SK-N-SH (cell line): ENCODE measurements at regions not wholly inside any gene's neighbourhood (a gene's known extent, or its start where the extent isn't known, plus 50 kb on each side); places are given as distances from the start of the nearest gene placed in this dataset.
"Not testable (repeated sequence)": the region's sequence is repeated elsewhere in the genome, so short reads cannot be mapped to it uniquely, and the experiment has no call there.

Experiments
- CTCF ChIA-PET: fragments of 300-600, 350-600 bp; formaldehyde crosslinking; extraction: SDS; loops from one replicate; lab custom pipeline; 2021; lab: Yijun Ruan, JAX
- POLR2A ChIA-PET: fragments of 350-600 bp; sonication (Branson Sonifier 250); formaldehyde crosslinking; extraction: SDS; loops from one replicate; lab custom pipeline; 2020; ENCODE audit warnings: antibody characterized with exemption, inconsistent platforms; lab: Yijun Ruan, JAX
- DNase-seq: peaks from one replicate; pipeline ENCODE4 v3.0.0; 2012
- H2AFZ ChIP-seq: fragments of 200-600 bp; sonication (generic); 2 replicates; pipeline ENCODE4 v1.8.1; 2016; ENCODE audit warnings: antibody characterized with exemption, mild to moderate bottlenecking, low read depth
- H3F3A ChIP-seq: fragments of 200-600 bp; sonication (generic); replicated peaks from 2 replicates; pipeline ENCODE3; 2016; ENCODE audit warnings: antibody characterized with exemption, mild to moderate bottlenecking; ENCODE audit not compliant: insufficient read depth
- H3K27ac ChIP-seq, 2 experiments: fragments of 200-500 bp in 1 of 2; fragments of 200-600 bp in 1 of 2; sonication (Bioruptor generic) in 1 of 2; sonication (generic), shearing (Covaris generic) in 1 of 2; 2 replicates each; pipeline versions ENCODE4 v1.5.1 to v1.6.1; 2014 to 2016; ENCODE audit warnings: low read depth in 2 of 2, inconsistent platforms in 1 of 2, low read length in 1 of 2, mild to moderate bottlenecking in 1 of 2, mixed read lengths in 1 of 2
- H3K27me3 ChIP-seq: fragments of 200-600 bp; sonication (generic), shearing (Covaris generic); 2 replicates; pipeline ENCODE4 v1.6.1; 2016; ENCODE audit warnings: mixed run types; ENCODE audit not compliant: insufficient read depth
- H3K36me3 ChIP-seq, 2 experiments: fragments of 200-500 bp in 1 of 2; fragments of 200-600 bp in 1 of 2; sonication (Bioruptor generic) in 1 of 2; sonication (generic) in 1 of 2; replicated peaks in 1 of 2; 2 replicates each; pipeline versions ENCODE3 to v1.5.1; 2014 to 2016; ENCODE audit warnings: low read length in 1 of 2, mild to moderate bottlenecking in 1 of 2; ENCODE audit not compliant: insufficient read depth in 2 of 2, control insufficient read depth in 1 of 2
- H3K4me1 ChIP-seq, 2 experiments: fragments of 200-500 bp in 1 of 2; fragments of 200-600 bp in 1 of 2; sonication (Bioruptor generic) in 1 of 2; sonication (generic), shearing (Covaris generic) in 1 of 2; 2 replicates each; pipeline versions ENCODE4 v1.5.1 to v1.6.1; 2014 to 2016; ENCODE audit warnings: low read depth in 1 of 2, low read length in 1 of 2, mixed run types in 1 of 2; ENCODE audit not compliant: insufficient read depth in 2 of 2, control insufficient read depth in 1 of 2
- H3K4me2 ChIP-seq: fragments of 200-600 bp; sonication (generic), shearing (Covaris generic); 2 replicates; pipeline ENCODE4 v1.6.1; 2017; ENCODE audit warnings: mixed run types
- H3K4me3 ChIP-seq, 2 experiments: fragments of 200-500 bp in 1 of 2; fragments of 200-600 bp in 1 of 2; sonication (Bioruptor generic) in 1 of 2; sonication (generic), shearing (Covaris generic) in 1 of 2; 2 replicates each; pipeline versions ENCODE4 v1.5.1 to v1.8.1; 2014 to 2016; ENCODE audit warnings: low read depth in 2 of 2, inconsistent platforms in 1 of 2, low read length in 1 of 2, mild to moderate bottlenecking in 1 of 2, mixed read lengths in 1 of 2, moderate library complexity in 1 of 2
- H3K79me2 ChIP-seq: fragments of 200-600 bp; sonication (generic); 2 replicates; pipeline ENCODE4 v1.8.1; 2017; ENCODE audit warnings: mild to moderate bottlenecking; ENCODE audit not compliant: insufficient read depth
- H3K9ac ChIP-seq: fragments of 200-600 bp; sonication (generic); 2 replicates; pipeline ENCODE4 v1.6.1; 2017; ENCODE audit warnings: mixed run types
- H3K9me2 ChIP-seq: fragments of 200-600 bp; sonication (generic); 2 replicates; pipeline ENCODE4 v1.6.1; 2017; ENCODE audit warnings: mixed run types
- H3K9me3 ChIP-seq: fragments of 200-600 bp; sonication (generic); 2 replicates; pipeline ENCODE4 v1.6.1; 2017; ENCODE audit warnings: mixed run types, mild to moderate bottlenecking, moderate library complexity
- H4K20me1 ChIP-seq: fragments of 200-600 bp; sonication (generic); 2 replicates; pipeline ENCODE4 v1.6.1; 2017; ENCODE audit warnings: mild to moderate bottlenecking, mixed run types; ENCODE audit not compliant: insufficient read depth
- ELF1 ChIP-seq: IDR thresholded peaks from 2 replicates; pipeline ENCODE4 v1.4.0; 2012
- MXI1 ChIP-seq: IDR thresholded peaks from 2 replicates; pipeline ENCODE4 v1.6.1; 2012; ENCODE audit warnings: mild to moderate bottlenecking, low read depth, low read length, improper control_type of control experiment
- NRF1 ChIP-seq: IDR thresholded peaks from 2 replicates; pipeline ENCODE4 v1.6.1; 2012; ENCODE audit warnings: low read depth, mild to moderate bottlenecking, low read length
- POLR2AphosphoS5 ChIP-seq: IDR thresholded peaks from 2 replicates; pipeline ENCODE4 v1.6.1; 2012; ENCODE audit warnings: low read depth, low read length
- RFX5 ChIP-seq: IDR thresholded peaks from 2 replicates; pipeline ENCODE4 v1.6.1; 2012; ENCODE audit warnings: mild to moderate bottlenecking, improper control_type of control experiment, low read length
- YY1 ChIP-seq: IDR thresholded peaks from 2 replicates; pipeline ENCODE4 v1.4.0; 2012; ENCODE audit warnings: low read depth, mild to moderate bottlenecking
- WGBS: methylation state at CpG from one replicate; pipeline ENCODE4 v1.1.6; 2017; ENCODE audit warnings: low lambda C conversion rate; 5-methylcytosine and 5-hydroxymethylcytosine counted together

- POLR2A ChIA-PET, result not testable (repeated sequence)
- CTCF ChIA-PET, result interaction anchor here (1.1 kb wide), 1 partner anchor 428 kb away, joined by 4 read pairs; no protein-coding TSS in a partner anchor
- peak overlapping the region; percentile 77 to 84 for H3K4me3 ChIP-seq
Observed at GRCh38 chr10:38402442-38403346, 308.6 kb downstream of the ZNF37A start.

DNA sequence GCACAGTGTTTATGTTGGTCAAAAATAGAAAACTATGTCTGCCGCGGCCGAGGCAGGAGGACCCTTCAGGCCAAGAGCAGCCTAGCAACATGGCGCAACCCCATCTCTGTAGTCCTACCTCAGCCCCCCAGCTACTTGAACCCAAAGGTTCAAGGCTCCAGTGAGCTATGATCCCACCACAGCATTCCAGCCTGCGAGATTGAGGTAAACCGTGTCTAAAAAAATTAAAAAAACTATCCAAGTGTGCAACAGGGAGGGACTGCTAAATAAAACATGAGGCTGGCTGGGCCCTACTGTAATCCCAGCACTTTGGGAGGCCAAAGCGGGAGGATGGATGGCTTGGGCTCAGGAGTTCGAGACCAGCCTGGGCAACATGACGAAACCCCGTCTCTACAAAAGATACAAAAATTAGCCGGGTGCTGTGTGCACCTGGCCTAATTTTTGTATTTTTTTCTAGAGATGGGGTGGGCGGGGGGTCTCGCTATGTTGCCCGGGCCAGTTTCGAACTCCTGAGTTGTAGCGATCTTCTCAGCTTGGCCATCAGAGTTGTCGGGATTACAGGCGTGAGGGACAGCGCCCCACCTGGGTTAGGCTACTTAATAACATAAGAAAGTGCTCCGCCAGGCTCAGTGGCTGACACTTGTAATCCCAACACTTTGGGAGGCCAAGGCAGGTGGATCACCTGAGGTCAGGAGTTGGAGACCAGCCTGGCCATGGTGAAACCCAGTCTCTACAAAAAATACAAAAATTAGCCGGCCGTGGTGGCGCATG lies 309.4 kb downstream of the ZNF37A start:
- WGBS, result 54% methylated on average over 19 of the region's 23 CpGs
- H3K79me2 ChIP-seq, H3K36me3 ChIP-seq, DNase-seq, H3K27me3 ChIP-seq, H3K9me2 ChIP-seq, H3F3A ChIP-seq, H4K20me1 ChIP-seq, POLR2A ChIA-PET, H3K4me1 ChIP-seq, H3K9me3 ChIP-seq, H2AFZ ChIP-seq: not testable (repeated sequence)
- TF ChIP-seq YY1, result 0 out of 2 replicates have a peak, but pooled peaks have one; percentile 40
- Histone ChIP-seq H3K4me3 (peak overlapping the region; percentile 50 to 54), H3K9ac (peak overlapping the region; percentile 74), H3K4me2 (peak overlapping the region; percentile 68), H3K27ac (peak overlapping the region; percentile 60 to 78)
- CTCF ChIA-PET, result interaction anchor here (1.1 kb wide), 1 partner anchor 428 kb away, joined by 4 read pairs; no protein-coding TSS in a partner anchor

More at GRCh38 chr10:38402442-38403346, 308.6 kb downstream of the ZNF37A start:
- peak overlapping the region; percentile 86 for H3K9ac ChIP-seq
- TF ChIP-seq POLR2AphosphoS5 (peak; percentile 27; the same call in 1 of the 2 replicates), NRF1 (peak; percentile 48), ELF1 (0 out of 2 replicates have a peak, but pooled peaks have one; percentile 24), MXI1 (peak; percentile 31; the same call in 1 of the 2 replicates), RFX5 (peak; percentile 54; the same call in 1 of the 2 replicates)
- TF ChIP-seq, all 33 proteins: peak for 5; not testable (repeated sequence) for 28
- not testable (repeated sequence) for H3K4me1 ChIP-seq, H3K36me3 ChIP-seq, H3K27me3 ChIP-seq, H4K20me1 ChIP-seq, H3F3A ChIP-seq, H3K9me2 ChIP-seq, H3K79me2 ChIP-seq, H3K9me3 ChIP-seq
- H2AFZ ChIP-seq, result peak overlapping the region; percentile 97; the same call in 1 of the 2 replicates
- WGBS, result under 1% methylated on average over 23 of the region's 110 CpGs
- peak overlapping the region; percentile 89 for H3K4me2 ChIP-seq
- DNase-seq, result peak; percentile 91
- peak overlapping the region; percentile 72 to 78 for H3K27ac ChIP-seq

GRCh38 chr10:38423634-38424033 lies 329.5 kb downstream of the ZNF37A start:
- 90% methylated on average over 1 of the region's 1 CpG for WGBS
- CTCF ChIA-PET, H3K9me3 ChIP-seq, H3K27ac ChIP-seq, H3K4me3 ChIP-seq, H4K20me1 ChIP-seq, H3K9ac ChIP-seq, H3K9me2 ChIP-seq, H2AFZ ChIP-seq, H3K4me1 ChIP-seq, H3F3A ChIP-seq, H3K4me2 ChIP-seq, H3K79me2 ChIP-seq, H3K36me3 ChIP-seq, H3K27me3 ChIP-seq, POLR2A ChIA-PET, DNase-seq: not testable (repeated sequence)
